NCI-H146 (cell line): ENCODE measurements at regions not wholly inside any gene's neighbourhood (a gene's known extent, or its start where the extent isn't known, plus 50 kb on each side); places are given as distances from the start of the nearest gene placed in this dataset.
A peak's percentile ranks its signal among the peaks of the same experiment; 100 is the strongest.

Experiments
- DNase-seq: peaks from one replicate; lab custom pipeline; 2025; lab: John Stamatoyannopoulos, UW

DNA sequence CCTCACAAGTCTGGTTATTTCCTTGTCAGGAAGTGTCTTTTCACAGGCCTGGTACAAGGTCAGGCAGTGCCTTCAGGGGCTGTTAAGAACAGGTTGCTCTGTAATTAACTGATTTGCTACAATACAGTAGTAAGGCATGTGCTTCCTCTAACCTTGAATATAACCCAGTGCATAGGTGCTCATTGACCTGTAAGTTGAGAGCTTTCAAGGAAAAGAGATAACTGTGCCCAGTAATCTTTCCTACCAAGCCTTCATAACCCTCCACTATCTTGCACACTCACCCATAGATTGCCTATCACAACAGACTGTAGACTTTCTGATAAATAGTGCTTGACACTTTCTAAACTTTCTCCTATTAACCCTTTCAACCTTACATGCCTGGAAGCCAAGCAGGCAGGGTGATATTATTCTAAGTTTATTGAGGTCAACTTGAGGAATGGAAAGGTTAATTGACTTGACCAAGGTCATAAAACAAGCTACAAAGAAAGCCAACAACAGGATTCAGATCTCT lies 148.1 kb downstream of the PPARGC1A start:
- no peak for DNase-seq

DNA sequence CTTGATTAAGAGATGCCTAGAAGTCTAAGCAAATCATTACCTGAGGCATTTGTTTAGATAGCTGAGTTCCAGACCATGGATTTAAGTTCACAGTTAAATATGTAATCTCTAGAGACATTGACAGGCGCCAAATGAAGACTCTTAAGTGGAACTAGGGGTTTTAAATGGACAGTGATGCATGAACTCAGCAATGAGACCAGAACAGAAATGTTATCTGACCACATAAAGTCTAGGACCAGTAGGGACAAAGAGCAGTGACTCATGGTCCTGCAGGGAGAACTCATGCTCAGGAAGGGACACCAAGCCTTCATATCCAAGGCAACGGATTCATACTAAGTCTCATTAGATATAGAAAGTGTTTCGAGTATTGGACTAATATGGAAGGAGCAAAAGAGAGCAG lies 152.3 kb downstream of the PPARGC1A start:
- DNase-seq: no peak

DNA sequence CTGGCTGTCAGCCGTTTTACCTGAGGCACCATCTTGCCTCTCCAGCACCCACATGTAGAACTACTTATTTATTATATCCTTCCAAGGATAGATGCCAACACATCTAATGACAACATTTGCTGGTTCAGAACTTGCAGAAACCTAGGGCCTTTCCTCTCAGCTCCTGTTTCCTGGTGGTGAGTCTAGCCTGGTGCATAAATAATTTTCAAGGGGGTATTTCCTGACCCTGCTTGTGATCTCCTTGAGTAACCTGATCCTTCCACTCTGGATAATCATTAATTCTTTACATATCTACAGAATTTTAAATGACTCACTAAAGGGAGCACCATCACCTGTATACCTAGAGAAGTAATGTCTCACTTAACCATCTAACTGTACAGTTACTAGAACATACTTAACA lies 153.4 kb downstream of the PPARGC1A start:
- DNase-seq: no peak

DNA sequence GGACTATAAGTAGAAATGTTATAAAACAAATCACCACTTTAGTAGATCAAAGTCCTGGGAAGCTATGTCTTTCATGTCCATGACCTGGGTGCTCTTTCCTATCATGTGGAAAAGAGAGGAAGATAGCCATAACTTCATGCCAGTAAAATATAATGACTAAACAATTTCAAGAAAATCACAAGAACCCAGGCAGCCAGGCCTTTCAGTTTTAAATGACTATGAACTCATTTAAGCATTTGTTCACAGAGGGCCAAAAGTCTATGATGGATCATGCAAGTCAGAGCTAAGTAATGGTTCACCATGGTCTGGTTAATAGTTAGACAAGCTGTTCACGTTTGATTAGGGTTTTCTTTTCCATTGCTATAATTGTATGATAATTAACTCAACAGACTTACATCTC lies 155.8 kb downstream of the PPARGC1A start:
- no peak for DNase-seq

DNA sequence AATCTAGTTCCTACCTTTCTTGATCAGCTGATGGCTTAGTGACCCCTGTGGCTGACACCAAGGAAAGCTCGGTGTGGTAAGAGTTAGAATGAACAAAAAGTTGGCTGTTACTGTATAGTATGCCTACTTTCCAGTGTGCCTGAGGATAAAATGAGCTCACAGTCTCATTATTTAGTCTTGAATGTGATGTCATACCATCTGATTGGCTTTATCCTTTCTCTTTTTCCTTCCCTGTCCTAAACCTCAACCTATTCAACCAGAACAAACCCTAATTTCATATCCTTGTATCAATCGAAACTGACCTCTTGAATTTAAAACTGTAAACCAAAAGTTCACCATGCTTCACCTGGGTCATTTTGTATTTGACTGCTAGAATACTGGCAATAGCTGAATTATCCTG lies 156.4 kb downstream of the PPARGC1A start:
- DNase-seq: no peak

DNA sequence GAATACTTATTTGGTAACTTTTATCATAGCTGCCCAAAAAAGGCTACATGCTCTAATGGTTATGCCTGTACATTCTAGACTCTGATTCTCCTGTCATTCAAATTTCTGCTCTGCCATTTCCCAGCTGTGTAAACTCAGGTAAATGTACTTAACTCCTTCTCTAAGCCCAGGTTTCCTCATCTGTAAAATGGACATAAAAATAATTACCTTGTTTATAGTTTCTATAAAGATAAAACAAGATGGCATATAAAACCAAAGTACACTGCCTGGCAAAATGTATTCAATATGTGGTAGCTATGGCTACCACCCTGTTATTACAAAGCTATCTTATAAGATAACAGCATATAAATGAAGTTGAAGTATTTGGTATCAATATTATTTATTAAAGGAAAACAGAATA lies 158.8 kb downstream of the PPARGC1A start:
- DNase-seq: no peak

DNA sequence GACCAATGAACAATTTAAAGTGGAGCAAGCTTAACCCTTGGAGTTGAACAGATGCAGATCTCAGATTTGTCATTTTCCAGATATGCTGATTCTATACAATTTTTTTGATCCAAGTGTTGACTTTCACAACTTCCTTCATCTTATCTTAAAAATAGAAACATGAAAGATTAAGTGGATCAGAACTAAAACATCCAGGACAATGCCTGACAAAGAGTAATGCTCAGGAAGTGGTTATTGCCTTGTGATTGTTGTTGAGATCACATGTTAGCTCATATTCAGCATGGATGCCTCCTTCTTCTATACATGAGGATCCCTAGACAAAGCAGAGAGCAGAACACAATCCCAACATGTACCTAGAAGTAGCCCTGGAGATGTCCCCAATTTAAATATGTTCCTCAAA lies 160.9 kb downstream of the PPARGC1A start:
- no peak for DNase-seq

DNA sequence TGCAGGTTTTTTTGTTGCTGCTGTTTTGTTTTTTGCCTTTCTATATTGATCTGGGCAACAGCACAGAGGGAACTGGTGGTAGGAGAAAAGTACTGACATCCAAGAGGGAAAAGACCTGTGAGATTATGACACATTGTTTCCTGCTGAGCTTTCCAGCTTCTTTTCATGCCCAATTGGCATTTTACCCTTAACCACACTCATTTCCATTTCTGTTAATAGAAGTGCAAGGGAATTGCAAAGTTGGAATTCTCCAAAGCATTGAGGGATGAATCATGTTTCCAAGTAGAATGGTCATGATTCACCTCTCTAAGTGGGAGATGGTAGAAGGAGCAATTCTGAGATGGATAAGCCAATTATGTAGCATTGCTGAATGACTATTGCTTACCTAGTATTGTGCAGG lies 161.5 kb downstream of the PPARGC1A start:
- no peak for DNase-seq

DNA sequence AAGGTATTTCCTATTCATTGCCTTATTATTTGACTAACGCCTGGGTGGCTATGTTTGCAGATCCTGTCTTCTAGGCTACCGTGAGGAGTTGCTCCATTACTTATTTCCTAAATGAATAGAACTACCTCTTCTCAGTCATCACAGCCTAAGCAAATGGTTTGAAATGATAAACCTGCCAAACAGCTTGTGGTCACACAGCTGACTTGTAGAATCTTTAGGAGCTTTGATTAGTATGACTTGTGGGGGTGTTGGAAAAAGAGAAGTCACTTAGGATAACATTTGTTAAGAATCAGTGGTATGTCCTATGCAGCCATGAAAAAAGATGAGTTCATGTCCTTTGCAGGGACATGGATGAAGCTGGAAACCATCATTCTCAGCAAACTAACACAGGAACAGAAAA lies 169.3 kb downstream of the PPARGC1A start:
- no peak for DNase-seq

DNA sequence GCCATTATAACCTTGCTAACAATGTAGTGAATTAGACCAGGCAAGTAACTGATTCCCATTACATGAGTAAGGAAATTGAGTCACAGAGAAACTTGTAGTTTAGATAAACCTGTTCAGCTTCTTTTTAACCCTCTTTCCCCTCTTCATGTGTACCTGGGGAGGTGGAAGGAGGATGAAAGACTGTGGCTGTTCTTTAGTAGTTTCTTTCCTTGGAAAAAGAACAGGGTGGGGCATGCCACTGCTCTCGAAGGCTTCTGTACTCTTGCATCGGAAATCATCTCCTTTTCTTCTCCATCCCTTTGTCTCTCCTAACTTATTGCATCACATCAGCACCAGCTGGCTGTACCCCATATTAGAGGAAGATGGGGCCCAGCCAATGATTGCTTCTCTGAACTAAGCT lies 171.4 kb downstream of the PPARGC1A start:
- no peak for DNase-seq

DNA sequence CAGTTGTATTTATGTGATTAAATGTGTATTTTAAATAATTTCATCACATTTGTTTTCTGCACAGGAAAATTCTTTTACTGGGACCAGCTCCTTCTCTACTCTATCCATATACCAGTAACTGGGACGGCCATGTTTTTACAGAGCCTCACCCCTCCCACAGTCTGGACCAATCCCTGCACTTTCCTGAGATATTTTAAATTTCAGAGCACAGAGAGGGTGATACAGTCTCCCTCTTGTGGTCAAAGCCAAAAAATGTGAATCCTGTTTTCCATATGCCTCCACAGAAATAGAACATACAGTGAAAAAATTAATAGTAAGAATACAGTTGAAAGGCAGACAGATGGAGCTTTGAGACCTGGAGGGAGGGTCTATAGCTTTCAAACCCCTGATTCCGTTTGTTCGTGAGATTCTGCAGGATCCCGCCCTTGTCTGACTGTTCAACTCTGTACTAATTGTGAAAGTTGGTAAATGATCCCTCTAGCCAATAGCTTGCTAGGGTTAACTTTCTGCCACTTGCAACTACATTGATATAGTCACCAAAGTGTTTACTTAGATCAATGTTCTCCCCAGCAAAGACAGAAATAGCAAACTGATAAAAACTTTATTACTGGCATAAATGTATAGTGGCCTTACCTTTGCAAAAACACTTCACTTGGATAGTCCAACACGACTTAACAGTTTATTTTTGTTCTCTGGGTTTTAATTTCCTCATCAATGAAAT lies 172.2 kb downstream of the PPARGC1A start:
- peak; percentile 2 for DNase-seq

DNA sequence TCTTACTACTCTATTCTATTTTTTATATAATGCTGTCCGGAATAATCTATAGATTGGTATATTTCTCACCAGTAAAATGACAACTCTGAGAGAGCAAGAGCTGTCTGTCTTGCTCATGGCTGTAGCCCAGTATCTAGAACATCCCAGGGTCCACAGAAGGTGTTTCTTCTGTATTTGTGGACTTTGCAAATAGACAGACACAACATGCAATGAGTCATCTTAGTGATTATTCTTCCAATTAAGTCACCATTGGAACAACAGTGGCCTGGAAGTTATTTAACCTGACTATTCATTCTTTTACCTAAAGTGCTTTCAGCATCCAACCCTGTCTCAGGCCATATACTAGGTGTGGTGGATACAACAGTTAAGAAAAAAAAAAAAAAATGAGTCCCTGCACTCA lies 179.5 kb downstream of the PPARGC1A start:
- no peak for DNase-seq

DNA sequence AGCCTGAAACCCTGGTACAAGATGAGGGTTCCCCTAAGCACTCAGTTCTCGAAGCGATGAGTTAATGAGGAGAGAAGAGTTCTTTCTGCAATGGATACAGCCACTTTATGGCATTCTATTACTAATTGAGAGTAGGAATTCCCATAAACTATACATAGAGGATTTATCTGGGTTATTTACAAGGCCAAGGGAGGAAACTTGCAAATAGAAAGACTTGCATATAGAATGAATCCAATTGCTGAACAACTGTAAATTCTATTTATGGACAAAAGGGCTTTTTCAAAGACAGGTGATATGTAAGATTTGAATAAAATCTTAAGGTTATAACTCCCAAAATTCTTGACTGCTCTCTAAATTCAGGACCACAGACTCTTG lies 182.2 kb downstream of the PPARGC1A start:
- DNase-seq: no peak

DNA sequence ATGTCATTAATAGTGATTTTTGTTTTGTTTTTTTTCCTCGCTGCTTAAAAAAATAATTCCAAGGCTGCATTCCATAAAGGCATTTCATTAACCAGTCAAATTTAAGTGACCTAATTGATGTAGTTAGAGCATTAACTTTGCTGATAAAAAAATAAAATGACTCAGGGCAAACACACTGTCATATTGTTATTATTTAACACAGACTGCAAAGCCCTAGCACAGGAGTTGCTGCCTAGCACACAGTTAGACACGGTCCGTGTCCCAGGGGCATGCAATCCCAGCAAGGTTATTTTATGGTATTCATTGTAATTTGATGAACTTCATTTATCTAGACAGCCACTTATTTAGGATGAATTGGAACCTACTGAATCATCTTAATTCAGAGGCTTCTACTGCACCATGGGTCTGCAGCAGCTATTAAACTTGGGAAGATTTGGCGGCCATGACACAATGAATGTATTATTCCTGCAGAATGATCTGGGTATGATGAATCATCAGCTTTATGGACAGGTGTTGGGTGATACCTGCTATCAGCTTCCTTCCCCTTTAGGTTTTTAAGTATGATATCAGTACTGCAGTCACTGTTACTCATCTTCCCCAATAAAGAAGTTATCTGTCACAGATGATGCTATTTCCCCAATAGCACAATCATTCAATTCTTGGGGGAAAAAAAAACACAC lies 182.7 kb downstream of the PPARGC1A start:
- no peak for DNase-seq

DNA sequence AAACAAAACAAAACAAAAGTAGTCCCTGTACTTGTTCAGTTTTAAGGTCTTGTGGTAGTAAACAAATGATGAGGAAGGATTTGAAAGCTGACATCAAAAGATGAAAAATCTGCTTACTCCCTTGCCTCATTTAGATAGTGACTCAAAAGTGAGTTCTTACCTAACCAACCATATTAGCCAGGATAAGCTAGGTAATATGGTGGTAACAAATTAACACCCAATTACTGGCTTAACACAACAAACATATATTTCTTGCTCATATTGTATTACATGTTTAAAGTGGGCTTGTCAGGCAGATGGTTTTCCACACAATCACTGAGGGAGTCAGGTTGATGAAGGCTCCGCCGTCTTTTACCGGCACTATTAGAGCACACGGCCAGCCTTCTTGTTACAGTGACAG lies 189.7 kb downstream of the PPARGC1A start:
- DNase-seq: no peak

DNA sequence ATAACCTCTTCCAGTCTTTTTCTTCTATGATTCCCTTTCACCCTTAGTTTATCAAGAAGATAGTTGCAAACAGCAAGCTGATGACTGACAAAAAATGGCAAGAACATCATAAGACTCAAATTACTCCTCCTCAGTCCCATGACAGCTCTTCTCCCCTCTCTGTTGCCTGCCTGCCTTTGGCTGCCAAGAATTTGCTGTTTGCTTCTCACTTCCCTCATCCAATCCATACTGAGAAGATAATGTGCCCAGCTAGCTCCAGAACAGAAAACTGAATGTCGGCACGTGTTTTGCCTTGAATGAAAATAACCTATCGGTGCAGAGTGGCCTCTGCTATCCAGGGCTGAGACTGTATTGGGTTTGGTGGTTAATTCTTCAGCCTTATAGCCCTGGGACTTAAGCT lies 192.1 kb downstream of the PPARGC1A start:
- DNase-seq: no peak

DNA sequence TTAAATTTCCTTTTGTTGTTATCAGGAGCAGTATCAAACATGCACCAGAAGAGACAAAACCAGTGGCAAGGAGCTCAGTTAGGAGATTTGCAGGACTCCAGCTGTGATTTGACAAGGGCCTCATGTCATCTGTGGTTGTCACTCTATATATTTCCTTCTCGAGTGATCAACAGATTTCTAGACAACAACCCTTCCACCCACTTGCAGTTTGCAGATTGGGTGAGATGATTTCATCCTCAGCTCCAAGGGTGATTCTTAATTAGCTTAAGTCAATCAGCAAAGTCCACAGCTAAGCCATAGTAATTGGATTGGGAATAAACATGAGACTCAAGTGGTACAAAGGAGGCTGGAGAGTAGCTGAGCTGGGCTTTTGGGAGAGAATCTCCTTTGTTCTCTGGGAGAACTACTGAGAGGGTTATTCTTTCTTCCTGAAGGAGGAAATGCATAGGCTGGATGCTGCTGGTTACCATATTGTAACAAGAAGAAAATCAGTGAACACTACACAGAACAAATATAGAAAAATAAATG lies 192.8 kb downstream of the PPARGC1A start:
- DNase-seq: no peak

DNA sequence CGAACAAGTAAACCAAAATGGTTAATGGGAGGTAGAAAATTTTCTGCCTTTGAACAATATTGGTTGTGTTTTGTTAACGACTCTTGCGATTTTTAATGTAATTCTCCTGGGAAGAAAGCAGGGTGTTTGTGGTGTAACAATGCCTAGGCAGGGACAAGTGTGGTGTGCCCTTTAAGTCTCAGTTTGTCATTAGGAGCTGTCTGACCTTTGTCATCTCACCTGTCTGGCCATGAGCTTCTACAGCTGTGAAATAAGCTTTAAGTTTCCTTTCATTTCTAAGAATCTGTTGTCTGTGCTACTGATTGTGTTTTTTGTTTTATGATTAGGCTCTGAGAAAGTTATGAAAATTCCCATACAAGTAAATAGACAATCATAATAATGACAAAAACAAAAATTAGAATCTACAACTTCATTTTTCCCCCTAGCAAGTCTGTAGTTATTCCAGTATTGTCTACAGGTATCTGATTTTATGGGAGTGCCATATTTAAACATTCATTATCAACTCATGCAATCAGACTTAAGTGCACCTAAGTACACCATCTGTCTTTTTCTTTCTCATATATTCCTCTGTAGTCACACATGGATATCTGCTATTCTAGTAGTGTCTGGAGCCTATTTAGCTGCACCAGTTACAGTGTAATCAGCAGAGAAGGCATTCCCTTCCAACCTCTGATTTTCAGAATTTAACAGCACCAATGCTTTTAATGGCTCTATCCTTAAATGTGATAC lies 203.5 kb downstream of the PPARGC1A start:
- no peak for DNase-seq

DNA sequence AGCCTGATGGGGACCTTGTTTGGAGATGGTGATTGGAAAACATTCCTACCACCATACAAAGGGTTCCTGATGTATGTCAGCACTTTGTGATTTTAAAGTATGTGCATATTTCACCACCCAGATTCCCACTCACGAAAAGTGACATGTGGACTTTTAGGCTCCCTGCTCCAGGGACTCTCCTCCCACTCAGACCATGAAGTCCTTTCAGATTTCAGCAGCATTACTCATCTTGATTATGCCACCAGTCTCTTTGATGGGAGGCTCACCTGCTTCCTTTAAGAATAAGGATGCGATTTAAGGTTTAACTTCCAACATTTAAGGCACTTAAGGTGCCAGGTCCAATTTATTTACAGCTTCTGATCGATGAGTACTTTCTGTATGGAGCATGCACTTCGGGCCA lies 204.4 kb downstream of the PPARGC1A start:
- no peak for DNase-seq

DNA sequence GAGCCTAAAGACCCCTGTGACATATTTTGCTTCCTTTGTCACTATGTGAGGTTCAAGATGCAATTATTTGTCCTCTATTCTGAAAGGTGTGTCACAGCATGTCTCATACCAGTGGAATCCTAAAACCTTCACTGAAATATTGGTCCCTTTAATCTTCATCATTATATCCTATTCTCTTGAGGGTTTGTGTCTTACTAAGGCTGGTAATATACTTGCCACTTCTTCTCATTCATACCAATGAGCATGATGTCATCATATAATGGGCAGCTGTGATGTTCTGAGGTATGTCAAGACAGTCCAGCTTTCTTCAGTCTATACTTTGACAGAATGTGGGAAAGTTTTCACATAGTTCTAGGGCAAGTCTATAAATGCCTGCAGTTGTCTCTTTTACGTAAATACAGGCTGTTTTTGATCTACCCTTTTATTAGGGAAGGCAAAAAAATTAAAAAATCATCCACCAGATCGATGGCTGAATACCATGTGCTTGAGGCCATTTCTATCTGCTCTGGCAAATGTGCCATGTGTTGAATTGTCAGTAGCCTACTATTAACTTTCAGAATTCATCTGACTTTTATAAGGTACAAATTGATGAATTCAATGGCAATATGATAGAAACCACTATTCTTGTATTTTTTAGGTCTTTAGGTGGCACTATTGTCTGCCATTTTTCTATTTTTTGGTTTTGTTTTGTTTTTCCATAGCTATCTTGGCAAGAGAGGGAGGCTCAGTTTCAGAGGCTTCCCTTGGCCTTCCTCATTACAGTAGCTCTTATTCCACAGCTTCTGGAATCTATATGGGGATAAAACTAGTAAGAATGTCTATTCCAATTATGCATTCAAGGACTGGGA lies 209.0 kb downstream of the PPARGC1A start:
- DNase-seq: no peak

DNA sequence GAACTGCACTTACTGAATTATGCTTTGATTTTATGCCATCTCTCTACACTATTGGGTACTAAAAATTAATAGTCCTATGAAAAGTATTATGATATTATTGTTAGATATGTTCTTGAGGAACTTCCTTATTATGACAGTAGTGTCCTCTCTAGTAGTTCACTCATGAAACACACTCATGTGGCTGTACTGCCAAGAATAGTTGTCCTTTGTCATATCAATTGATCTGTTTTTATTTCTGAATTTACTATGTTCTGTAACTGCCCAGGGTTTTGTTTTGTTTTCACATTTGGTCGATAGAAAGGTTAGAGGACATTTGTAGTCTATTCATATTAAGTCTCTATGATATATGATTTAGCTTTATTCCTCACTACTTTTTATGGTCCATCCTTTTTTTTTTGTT lies 215.2 kb downstream of the PPARGC1A start:
- no peak for DNase-seq

DNA sequence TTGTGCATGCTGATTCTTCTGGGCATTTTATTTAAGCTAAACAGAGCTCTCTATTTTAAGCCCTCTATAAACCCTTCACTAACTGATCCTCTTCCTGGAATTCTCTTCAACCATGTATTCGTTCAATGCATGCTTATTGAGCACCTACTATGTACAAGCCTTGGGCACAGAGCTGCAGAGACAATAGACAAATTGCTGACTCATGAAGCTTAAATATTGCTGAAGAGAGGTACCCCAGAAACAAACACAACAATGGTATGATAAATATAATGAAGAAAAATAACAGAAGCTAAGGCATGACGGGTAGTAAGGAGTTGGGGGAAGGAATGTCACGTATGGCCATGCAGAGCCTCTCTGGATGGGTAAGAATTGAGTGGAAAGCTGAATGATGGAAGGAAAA lies 222.2 kb downstream of the PPARGC1A start:
- DNase-seq: no peak
